GM12892 (cell line): ENCODE measurements at regions not wholly inside any gene's neighbourhood (a gene's known extent, or its start where the extent isn't known, plus 50 kb on each side); places are given as distances from the start of the nearest gene placed in this dataset.

ENCODE experiments used
- DNase-seq: peaks from one replicate; pipeline ENCODE4 v3.0.0; 2011; ENCODE audit not compliant: insufficient read length
- FAIRE-seq: peaks from 2 replicates; lab custom pipeline; 2011; peaks lifted over from hg19 to GRCh38; lab: Jason Lieb, UNC
- POLR2A ChIP-seq: IDR thresholded peaks from 2 replicates; pipeline ENCODE4 v1.6.1; 2011; ENCODE audit warnings: low read depth, low read length, control low read depth
- POLR2AphosphoS5 ChIP-seq: IDR thresholded peaks from 2 replicates; pipeline ENCODE4 v1.6.1; 2011; ENCODE audit warnings: low read depth, low read length, control low read depth
- TAF1 ChIP-seq: IDR thresholded peaks from 2 replicates; pipeline ENCODE4 v1.6.1; 2011; ENCODE audit warnings: low read depth, mild to moderate bottlenecking, control low read depth, low read length, borderline replicate concordance

DNA sequence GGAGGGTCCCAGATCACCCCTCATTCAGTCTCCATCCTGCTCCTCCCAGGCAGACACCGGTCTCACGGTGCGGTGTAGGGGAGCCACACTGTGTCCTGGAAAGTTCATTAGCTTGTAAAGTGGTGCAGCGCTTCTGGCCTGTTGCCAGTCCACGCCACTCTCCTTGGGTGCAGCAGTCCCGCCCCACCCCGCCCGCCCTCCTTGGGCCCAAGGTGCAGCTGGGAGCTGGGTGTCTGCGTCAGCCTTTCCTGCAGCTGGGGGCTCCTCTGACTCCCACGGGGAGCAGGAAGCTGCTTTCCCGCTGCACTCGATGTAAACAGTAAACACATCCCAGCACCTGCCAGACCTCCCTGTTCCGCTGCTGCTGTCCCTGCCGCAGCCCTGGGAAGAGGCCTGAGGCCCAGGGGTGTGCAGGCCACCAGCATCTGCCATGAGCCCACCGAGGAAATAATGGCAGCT, 53.8 kb upstream of the ASB18 start:
- DNase-seq (no peak), FAIRE-seq (no peak)
- no peak for TF ChIP-seq POLR2A
- no peak for TF ChIP-seq TAF1
- TF ChIP-seq POLR2AphosphoS5, result no peak

- no peak for DNase-seq
- TF ChIP-seq POLR2A, result no peak
- TF ChIP-seq POLR2AphosphoS5, result no peak
- no peak for TF ChIP-seq TAF1
- FAIRE-seq, result no peak
Measured at GRCh38 chr2:236318401-236318800, 54.2 kb upstream of the ASB18 start.

DNA sequence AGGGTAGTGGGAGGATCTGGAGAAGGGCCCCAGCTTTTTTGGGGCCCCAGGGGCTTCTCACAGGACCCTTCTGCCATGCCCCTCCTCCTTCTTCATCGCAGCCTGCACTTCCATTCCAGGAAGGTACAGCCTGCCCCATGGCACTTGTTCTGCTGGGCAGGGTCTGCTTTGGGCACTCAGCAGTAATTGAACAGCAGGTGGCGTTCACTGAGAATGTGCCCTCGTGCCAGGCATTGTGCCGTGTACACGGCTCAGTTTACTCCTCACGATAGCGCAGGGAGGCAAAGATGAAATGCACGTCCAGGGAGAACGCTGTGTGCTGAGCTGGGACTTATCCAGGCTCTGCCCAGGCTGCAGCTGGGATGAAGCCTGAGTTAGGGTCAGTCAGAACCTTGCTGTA, 54.8 kb upstream of the ASB18 start:
- FAIRE-seq (peak; percentile 17), DNase-seq (no peak)
- no peak for TF ChIP-seq POLR2AphosphoS5
- no peak for TF ChIP-seq POLR2A

DNA sequence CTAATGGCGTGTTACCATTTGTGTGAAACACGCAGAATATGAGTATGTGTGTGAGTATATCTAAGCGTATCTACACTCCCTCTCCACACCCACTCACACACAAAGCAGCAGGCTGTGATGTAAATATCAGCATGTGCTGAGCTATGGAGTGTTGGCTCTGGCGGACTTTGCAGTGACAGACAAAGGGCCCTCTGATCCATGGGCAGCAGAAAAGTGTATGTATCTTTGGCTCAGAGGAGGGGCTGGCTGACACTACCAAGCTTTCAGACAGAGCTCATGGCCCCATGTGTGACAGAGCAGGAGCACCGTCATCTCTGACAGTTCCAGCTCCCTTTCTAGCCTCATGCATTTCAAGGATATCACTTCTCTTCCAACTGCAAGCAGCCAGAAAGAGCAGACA, 57.2 kb upstream of the ASB18 start:
- no peak for DNase-seq
- no peak for TF ChIP-seq POLR2A
- no peak for TF ChIP-seq POLR2AphosphoS5
- TF ChIP-seq TAF1, result no peak
- no peak for FAIRE-seq

- DNase-seq (no peak), FAIRE-seq (no peak)
- TF ChIP-seq TAF1, result no peak
- TF ChIP-seq POLR2AphosphoS5, result no peak
- no peak for TF ChIP-seq POLR2A
Measured at GRCh38 chr2:236333417-236334121, 69.4 kb upstream of the ASB18 start.

DNA sequence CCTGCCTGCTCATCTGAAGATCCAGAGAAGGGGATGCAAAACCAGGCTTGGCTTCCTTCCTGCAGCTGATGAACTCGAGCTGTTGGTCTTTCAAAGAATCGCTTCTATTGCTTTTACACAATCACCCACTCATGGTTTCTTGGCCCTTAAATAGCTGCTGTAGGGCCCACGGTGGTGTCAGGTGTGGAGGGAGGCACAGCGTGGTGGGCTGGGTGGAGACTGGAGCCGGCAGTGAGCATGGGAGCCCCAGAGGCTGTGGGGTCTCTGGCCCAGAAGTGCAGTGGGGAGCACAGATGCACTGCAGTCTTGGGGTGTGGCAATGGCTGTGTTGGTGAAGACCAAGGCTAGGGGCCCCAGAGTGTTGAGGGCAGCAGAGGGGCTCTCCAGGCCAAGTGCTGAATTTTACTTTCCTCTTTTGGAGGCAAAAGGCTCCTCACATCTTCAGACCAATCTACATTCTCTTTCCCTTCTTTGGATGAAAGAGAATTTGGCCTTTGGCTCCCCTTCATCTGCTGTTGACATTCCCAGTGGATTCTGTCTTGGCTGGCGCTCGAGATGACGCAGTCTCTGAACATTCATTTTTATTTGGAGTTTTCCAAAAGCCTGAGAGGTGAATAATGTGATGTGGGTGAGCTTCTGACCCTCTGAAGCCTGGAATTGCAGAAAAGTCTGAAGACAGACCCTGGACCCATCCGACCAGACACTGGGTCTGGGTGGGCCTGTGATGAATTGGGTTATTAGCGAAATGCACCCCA, 70.1 kb upstream of the ASB18 start:
- TF ChIP-seq POLR2A, result no peak
- no peak for TF ChIP-seq POLR2AphosphoS5
- TF ChIP-seq TAF1, result no peak
- FAIRE-seq, result no peak

DNA sequence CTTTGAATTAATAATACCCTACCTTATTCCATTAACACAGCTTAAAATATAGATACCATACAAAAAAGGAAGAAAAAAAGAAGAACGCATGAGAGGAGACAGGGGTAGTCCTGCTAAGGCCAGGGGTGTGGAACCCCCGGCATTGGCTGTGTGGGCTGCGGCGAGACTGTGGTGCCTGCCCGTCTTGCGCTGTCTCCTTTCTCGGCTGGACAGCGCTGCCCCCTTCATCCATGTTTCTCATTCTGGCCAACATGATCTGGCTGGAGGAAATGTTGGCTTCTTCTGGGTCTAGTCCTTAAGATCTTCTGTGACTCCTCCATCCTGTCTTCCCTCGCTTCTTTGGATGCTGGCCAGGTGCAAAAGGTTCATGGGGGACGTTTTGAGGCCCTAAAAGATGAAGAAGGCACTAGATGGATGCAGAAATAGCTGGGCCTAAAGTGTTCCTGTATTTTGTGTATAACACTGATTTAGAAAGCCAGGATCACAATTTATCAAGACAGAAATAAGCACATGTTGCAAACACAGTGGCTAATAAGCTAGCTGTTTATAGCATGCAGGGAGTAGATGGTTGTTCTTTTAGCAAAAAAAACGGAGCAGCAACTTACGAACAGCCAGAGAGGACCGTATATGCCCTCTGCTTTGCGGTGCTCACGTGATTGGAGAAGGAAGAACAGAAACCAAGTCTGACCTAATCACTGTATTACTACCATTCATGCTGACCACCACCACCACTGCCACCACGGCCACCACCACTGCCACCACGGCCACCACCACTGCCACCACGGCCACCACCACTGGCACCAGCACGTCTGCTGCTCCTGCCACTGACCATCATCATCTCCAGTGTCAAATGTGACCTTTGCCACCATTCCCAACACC, 71.7 kb upstream of the ASB18 start:
- TF ChIP-seq POLR2AphosphoS5, result no peak
- TF ChIP-seq POLR2A, result no peak
- TF ChIP-seq TAF1, result no peak
- DNase-seq, result no peak
- no peak for FAIRE-seq

More for the DNA sequence above, 70.1 kb upstream of the ASB18 start:
- DNase-seq, result no peak

DNA sequence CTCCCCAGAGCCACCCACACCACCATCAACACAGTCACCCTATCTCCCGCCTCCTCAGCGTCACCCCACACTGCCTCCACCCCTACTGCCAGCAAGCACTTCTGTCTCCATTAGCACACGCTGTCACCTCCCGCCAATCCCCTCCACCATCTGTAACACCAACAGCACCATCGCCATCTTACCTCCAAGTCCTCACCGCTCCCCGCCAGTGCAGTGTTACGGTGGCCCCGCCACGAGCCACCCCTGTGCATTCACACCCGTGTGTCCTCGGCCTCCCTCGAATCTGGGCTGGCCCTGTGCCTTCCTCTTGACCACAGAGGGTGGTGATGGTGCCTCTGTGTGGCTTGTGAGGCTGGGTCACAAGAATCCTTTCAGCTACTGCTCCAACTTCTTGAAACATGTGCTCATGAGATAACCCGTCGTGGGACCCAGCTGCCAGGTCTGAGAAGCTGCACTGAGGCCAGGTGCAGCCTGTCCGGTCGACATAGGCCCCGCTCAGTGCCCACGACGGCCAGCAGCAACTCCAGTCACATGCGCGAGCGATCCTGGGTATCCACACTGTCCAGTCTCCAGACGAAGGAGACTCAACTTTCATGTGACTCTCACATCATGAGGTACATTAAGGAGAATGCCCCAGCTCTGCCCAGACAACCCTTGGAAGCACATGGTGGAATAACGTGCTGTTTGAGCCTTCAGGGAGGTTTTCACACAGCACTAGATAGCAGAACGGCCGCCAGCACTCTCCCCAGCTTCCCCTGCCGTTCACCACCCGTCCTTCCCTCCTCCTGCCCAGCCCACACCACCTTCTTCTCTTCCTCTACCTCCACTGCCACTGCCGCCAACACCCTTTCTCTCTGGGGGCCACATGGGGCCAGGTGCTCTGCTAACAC, 72.6 kb upstream of the ASB18 start:
- DNase-seq (no peak), FAIRE-seq (no peak)
- no peak for TF ChIP-seq POLR2AphosphoS5
- TF ChIP-seq POLR2A, result no peak
- TF ChIP-seq TAF1, result no peak

DNA sequence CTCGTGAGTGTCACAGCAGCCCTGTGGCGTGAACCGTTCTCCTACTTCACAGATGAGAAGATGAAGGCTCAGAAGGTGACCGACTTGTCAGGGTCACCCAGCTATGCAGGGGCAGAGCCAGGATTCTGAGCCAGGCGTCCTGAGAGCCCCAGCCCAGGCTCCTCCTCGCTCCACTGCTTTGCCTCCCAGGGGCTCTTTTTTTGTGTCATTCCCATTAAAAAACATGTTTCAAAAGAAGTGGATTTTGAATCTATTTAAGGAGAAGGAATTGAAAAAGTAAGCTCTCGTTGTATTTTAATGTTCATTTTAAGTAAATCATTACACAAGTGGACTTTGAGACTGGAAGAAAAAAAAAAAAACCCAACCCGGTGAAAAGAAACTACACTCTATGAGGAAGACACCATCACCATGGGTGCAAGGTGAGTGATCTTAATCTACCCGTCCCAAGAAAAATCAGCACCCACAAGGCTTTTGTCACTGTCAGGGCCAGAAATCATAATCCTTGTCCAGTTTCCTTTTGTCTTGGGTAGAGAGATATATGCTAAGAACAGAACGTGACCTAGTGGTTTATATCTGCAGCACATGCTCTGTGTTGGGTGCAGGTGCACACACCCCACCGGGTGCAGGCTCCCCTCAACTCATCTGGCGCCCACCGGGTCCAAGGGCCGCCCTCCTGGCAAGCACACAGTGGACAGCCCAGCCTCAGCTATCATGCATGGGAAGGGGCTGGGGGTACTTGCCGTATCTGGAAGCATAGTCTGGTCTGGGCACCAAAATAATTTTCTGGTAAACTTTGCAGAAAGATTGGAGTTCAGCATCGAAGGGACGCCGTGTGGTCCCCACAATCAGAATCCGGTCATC, 73.5 kb upstream of the ASB18 start:
- no peak for DNase-seq
- FAIRE-seq, result no peak
- TF ChIP-seq TAF1 (no peak), POLR2A (no peak), POLR2AphosphoS5 (no peak)
